Loucy (cell line): ENCODE measurements at regions not wholly inside any gene's neighbourhood (a gene's known extent, or its start where the extent isn't known, plus 50 kb on each side); places are given as distances from the start of the nearest gene placed in this dataset.

ENCODE experiments used
- CTCF ChIP-seq: fragments of 200-600 bp; sonication (generic); conservative IDR thresholded peaks from 2 replicates; pipeline ENCODE4 v1.5.1; 2014; ENCODE audit warnings: mild to moderate bottlenecking, antibody characterized with exemption, low read length
- EZH2phosphoT487 ChIP-seq: fragments of 200-600 bp; IDR thresholded peaks from 2 replicates; pipeline ENCODE4 v1.6.1; 2018; ENCODE audit warnings: antibody characterized with exemption, mild to moderate bottlenecking, moderate library complexity, borderline replicate concordance

DNA sequence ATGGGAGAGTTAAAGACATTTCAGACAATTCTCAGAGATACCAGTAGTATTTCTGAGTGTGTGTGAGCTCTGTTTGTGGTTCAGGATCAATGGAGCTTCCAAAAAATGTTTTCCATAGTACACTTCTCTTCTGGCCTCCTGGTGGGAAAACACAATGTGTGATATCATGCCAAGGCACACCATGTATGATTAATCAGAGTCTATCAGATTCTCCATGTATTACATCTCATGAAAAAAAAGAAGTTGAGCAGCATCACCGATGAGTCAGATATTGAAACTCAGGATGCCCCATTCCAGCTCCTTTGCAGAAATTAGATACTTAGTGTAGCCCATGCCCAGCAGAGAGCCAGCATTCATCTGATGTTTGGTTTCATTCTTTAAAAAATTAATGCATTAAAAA, 620.3 kb upstream of the POU3F3 start:
- no peak for TF ChIP-seq CTCF
- no peak for TF ChIP-seq EZH2phosphoT487
